GM23248 (cell line): ENCODE measurements at regions not wholly inside any gene's neighbourhood (a gene's known extent, or its start where the extent isn't known, plus 50 kb on each side); places are given as distances from the start of the nearest gene placed in this dataset.
"Not testable (repeated sequence)": the region's sequence is repeated elsewhere in the genome, so short reads cannot be mapped to it uniquely, and the experiment has no call there.

Experiments used
- DNase-seq: peaks from one replicate; pipeline ENCODE4 v3.0.0-alpha.2; 2015
- H2AFZ ChIP-seq: fragments of 200-600 bp; sonication (generic); 2 replicates; pipeline ENCODE4 v1.6.1; 2016; ENCODE audit warnings: antibody characterized with exemption
- H3F3A ChIP-seq: fragments of 200-600 bp; sonication (generic); 2 replicates; pipeline ENCODE4 v1.6.1; 2016; ENCODE audit warnings: mild to moderate bottlenecking, antibody characterized with exemption, mixed run types; ENCODE audit not compliant: insufficient read depth
- H3K27ac ChIP-seq: fragments of 200-600 bp; sonication (generic); 2 replicates; pipeline ENCODE4 v1.5.1; 2016; ENCODE audit warnings: mild to moderate bottlenecking
- H3K27me3 ChIP-seq: fragments of 200-600 bp; sonication (generic); replicated peaks from 2 replicates; pipeline ENCODE4 v1.6.1; 2016; ENCODE audit warnings: mild to moderate bottlenecking; ENCODE audit not compliant: insufficient read depth
- H3K36me3 ChIP-seq: fragments of 200-600 bp; sonication (generic); 2 replicates; pipeline ENCODE4 v1.6.1; 2016; ENCODE audit warnings: low read depth, mild to moderate bottlenecking
- H3K4me1 ChIP-seq: fragments of 200-600 bp; sonication (generic); 2 replicates; pipeline ENCODE4 v1.6.1; 2016; ENCODE audit warnings: mild to moderate bottlenecking; ENCODE audit not compliant: insufficient read depth
- H3K4me2 ChIP-seq: fragments of 200-600 bp; sonication (generic); one replicate; pipeline ENCODE4 v1.6.1; 2016; ENCODE audit warnings: mild to moderate bottlenecking; ENCODE audit not compliant: unreplicated experiment
- H3K4me3 ChIP-seq: fragments of 200-600 bp; sonication (generic); 2 replicates; pipeline ENCODE4 v1.5.1; 2016; ENCODE audit warnings: mild to moderate bottlenecking
- H3K79me2 ChIP-seq: fragments of 200-600 bp; sonication (generic); 2 replicates; pipeline ENCODE4 v1.6.1; 2016; ENCODE audit warnings: mild to moderate bottlenecking; ENCODE audit not compliant: insufficient read depth
- H3K9ac ChIP-seq: fragments of 200-600 bp; sonication (generic); 2 replicates; pipeline ENCODE4 v1.6.1; 2016; ENCODE audit warnings: mild to moderate bottlenecking
- H3K9me2 ChIP-seq: fragments of 200-600 bp; sonication (generic); 2 replicates; pipeline ENCODE4 v1.6.1; 2016; ENCODE audit warnings: mixed run types, mild to moderate bottlenecking, moderate library complexity; ENCODE audit not compliant: insufficient read depth
- H3K9me3 ChIP-seq: fragments of 200-600 bp; sonication (generic); one replicate; pipeline ENCODE4 v1.6.1; 2017; ENCODE audit warnings: low read depth
- H4K20me1 ChIP-seq: fragments of 200-600 bp; sonication (generic); 2 replicates; pipeline ENCODE4 v1.6.0; 2016; ENCODE audit not compliant: insufficient read depth
- EZH2 ChIP-seq: fragments of 200-600 bp; sonication (generic); IDR thresholded peaks from 2 replicates; pipeline ENCODE4 v1.6.1; 2018; ENCODE audit warnings: antibody characterized with exemption, mild to moderate bottlenecking; ENCODE audit not compliant: insufficient read depth, poor library complexity, severe bottlenecking
- EZH2phosphoT487 ChIP-seq: fragments of 200-600 bp; sonication (generic); IDR thresholded peaks from 2 replicates; pipeline ENCODE4 v1.6.1; 2018; ENCODE audit warnings: antibody characterized with exemption, moderate library complexity, mild to moderate bottlenecking, low read depth; ENCODE audit not compliant: insufficient read depth
- WGBS, 2 experiments: methylation state at CpG; one replicate each; pipeline ENCODE4 v1.1.6; 2015 to 2017; ENCODE audit warnings: low lambda C conversion rate in 2 of 2, low coverage in 1 of 2; ENCODE audit errors: missing lambda C conversion rate in 2 of 2; 5-methylcytosine and 5-hydroxymethylcytosine counted together
- in situ Hi-C: fragments of 300-500 bp; cut with MboI; formaldehyde crosslinking; loops from 2 replicates; pipeline ENCODE4 v1.15.0; 2020

DNA sequence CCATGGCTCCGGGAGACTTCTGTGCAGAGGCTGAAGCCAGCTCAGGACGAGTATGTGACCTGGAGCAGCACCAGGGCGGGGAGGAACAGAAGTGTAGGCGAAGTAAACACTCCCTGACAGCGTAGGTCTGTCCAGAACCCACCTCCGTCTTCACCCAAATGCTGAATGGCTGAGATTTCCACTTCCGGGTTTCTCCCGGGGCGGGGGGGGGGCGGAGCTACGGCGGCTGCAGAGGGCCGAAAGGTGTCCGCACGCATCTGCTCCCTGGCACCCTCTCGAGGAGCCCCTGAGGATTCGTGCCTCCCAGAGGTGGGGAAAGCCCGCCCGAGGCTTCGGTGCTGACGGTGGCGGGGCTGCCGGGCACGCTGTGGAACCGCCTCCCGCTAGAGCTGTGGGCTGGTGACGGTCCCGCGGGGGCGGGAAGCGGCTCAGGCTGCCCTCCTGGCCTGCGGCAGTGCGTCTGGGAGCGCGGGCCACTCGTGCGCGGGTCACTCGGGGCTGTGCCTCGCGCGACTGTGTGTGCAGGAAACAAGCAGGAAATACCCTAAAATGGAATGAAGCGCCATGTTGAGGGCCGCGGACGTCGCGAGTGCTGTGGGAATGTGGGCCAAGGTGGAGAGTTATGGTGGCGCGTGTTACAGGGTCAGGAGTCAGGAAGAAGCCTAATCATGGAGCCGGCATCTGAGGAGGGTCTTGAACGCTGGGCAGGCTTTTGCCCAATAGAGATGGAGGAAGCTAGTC is 1425.4 kb downstream of the FOXD4L5 start:
- Histone ChIP-seq H2AFZ (no peak overlapping the region), H3F3A (no peaks in the 10 kb centered on the region), H3K9ac (no peak overlapping the region), H3K4me1 (no peaks in the 10 kb centered on the region), H3K79me2 (no peaks in the 10 kb centered on the region), H4K20me1 (no peaks in the 10 kb centered on the region), H3K9me2 (no peaks in the 10 kb centered on the region), H3K27me3 (no peaks in the 10 kb centered on the region), H3K27ac (no peak overlapping the region), H3K4me3 (no peak overlapping the region), H3K4me2 (no peak overlapping the region), H3K9me3 (no peaks in the 10 kb centered on the region), H3K36me3 (no peaks in the 10 kb centered on the region)
- WGBS, 2 experiments, result 39 to 47% methylated on average over 39 to 51 of the region's 52 CpGs
- TF ChIP-seq EZH2 (no peak), EZH2phosphoT487 (no peak)
- in situ Hi-C loops, result no loop called here
- peak; percentile 6 for DNase-seq

DNA sequence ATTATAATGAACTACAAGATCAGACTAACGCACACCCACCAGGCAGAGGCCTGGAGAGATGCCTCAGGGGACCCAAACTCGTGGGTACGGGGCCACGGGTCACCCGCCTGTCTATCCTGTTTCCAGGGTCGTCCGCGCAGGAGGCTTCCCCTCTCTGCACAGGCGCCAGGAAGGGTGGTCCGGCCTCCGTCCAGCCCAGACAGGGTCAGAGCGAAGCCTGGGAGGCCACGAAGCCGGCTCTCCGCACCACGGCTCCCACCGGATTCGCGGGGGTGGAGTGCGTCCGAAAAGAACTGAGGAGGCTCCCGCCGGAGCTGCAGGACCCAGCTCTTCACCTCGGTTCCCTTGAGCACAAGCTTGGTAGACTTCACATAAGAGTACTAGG is 1425.9 kb downstream of the FOXD4L5 start:
- H4K20me1 ChIP-seq, H3K27me3 ChIP-seq, in situ Hi-C loops, H2AFZ ChIP-seq, H3F3A ChIP-seq, H3K79me2 ChIP-seq, H3K4me1 ChIP-seq, H3K9me3 ChIP-seq, DNase-seq, H3K4me3 ChIP-seq, H3K36me3 ChIP-seq, H3K27ac ChIP-seq, H3K9ac ChIP-seq, H3K4me2 ChIP-seq, H3K9me2 ChIP-seq: not testable (repeated sequence)
- 27 to 32% methylated on average over 24 of the region's 24 CpGs for WGBS, 2 experiments

DNA sequence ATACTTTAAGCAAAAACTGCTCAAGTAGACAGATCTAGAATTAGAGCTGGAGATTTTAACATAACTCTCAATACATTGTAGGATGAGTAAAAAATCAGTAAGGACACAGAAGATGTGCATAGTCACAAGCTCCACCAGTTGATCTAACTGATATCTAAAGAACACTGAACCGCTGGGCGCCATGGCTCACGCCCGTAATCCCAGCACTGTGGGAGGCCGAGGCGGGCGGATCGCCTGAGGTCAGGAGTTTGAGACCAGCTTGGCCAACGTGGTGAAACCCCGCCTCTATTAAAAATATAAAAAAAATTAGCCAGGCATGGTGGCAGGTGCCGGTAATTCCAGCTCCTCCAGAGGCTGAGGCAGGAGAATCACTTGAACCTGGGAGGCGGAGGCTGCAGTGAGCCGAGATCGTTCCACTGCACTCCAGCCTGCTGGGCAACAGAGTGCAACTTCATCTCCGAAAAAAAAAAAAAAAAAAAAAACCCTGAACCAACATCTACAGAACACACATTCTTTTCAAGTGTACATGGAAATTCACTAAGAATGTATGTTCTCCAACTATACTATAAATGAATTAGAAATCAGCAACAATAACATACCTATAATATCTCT is 1431.8 kb downstream of the FOXD4L5 start:
- H3K4me1 ChIP-seq, DNase-seq, H4K20me1 ChIP-seq, H3F3A ChIP-seq, H3K79me2 ChIP-seq, H3K9me3 ChIP-seq, H2AFZ ChIP-seq, H3K4me2 ChIP-seq, H3K36me3 ChIP-seq, H3K27ac ChIP-seq, H3K9me2 ChIP-seq, in situ Hi-C loops, H3K9ac ChIP-seq, H3K4me3 ChIP-seq, H3K27me3 ChIP-seq: not testable (repeated sequence)
- 45 to 57% methylated on average over 15 of the region's 15 CpGs for WGBS, 2 experiments

DNA sequence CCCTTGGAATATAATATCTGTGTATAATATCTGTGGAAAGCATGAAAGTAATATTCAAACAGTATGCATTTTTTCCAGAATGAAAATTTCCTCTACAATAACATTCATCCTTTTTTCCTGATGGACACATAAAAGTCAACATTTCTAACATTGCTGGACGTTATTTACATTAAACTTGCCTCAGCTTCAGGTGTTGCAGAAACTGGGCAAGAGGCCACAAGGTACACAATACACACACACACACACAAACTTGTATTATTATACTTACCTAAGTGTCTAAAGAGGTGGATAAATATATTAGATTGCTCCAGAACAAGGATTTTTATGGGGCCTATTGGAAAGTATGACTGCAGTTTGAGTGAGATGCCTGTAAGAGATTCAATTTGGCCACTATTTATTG is 1460.2 kb downstream of the FOXD4L5 start:
- in situ Hi-C loops, H3K9me2 ChIP-seq, H2AFZ ChIP-seq, H3K4me3 ChIP-seq, H3K27me3 ChIP-seq, H3K9me3 ChIP-seq, H3K4me2 ChIP-seq, H4K20me1 ChIP-seq, H3K9ac ChIP-seq, H3K79me2 ChIP-seq, DNase-seq, H3K27ac ChIP-seq, H3K36me3 ChIP-seq, H3K4me1 ChIP-seq, H3F3A ChIP-seq: not testable (repeated sequence)
- WGBS, 2 experiments, result 1% methylated on average over 1 of the region's 1 CpG

DNA sequence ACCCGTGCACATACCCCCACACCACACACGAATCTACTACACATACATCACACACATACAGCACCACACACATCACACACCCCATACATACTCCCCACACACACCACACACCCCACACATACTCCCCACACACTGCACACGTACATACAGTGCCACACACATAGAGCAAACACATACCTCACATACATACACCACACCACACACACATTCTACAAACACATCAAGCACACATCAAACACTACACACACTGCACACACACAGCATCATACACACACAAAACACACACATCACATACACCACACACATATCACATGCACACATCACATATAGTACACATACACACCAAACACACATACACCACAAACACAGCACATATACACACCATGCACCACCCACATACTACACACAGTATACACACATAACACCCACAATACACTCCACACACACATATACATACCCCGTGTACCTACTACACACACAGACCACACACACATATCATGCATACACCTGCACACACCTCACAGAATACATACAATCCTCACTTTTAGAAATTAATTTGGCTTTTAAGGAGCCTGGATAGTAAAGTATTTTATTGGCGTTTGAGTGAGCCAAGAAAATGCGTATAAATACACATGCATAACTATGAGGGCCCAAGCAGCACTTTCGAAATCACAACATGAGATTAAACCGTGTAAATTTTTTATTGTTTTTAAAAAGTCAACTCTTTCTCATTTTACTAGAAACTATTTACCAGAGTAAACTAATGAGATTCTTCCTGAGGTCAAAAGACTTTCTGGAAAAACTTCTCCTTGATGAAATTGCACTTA is 1461.4 kb downstream of the FOXD4L5 start:
- H3K36me3 ChIP-seq, H4K20me1 ChIP-seq, H3K9ac ChIP-seq, H3K27ac ChIP-seq, DNase-seq, H3K4me2 ChIP-seq, H3F3A ChIP-seq, H3K9me3 ChIP-seq, H2AFZ ChIP-seq, H3K4me1 ChIP-seq, H3K9me2 ChIP-seq, H3K4me3 ChIP-seq, in situ Hi-C loops, H3K79me2 ChIP-seq, H3K27me3 ChIP-seq: not testable (repeated sequence)
- WGBS, 2 experiments, result 27 to 28% methylated on average over 8 of the region's 8 CpGs

DNA sequence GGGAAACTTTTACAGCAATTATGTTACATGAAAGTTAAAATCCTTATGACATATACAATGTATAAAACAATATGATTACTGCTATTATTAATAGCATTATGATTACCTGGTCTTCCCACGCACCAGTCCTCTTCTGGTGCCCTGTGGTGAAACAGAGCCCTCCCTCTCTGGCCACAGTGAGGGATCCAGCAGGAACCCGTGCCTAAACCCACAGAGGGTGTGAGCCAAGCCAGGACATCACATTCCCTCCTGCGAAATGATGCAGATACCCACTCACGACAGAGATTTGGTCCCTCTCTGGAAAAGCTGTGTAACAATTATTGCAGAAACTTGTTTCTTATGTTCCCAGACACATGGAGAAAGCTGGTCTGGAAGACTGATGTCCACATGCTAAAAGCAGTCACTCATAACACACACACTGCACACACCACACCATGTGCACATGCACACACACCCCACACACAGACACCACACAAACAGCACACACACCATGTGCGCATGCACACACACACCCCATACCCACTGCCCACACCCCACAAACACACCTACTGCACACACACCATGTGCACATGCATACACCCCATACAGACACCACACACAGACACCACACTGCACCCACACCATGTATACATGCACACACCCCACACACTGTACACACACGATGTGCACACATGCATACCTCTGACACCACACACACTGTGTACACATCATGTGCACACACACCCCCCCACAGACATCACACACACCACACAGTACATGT is 1462.2 kb downstream of the FOXD4L5 start:
- H3K4me3 ChIP-seq, DNase-seq, H2AFZ ChIP-seq, in situ Hi-C loops, H3K9me2 ChIP-seq, H3K4me2 ChIP-seq, H3K79me2 ChIP-seq, H3K27me3 ChIP-seq, H3K36me3 ChIP-seq, H4K20me1 ChIP-seq, H3K4me1 ChIP-seq, H3K9ac ChIP-seq, H3F3A ChIP-seq, H3K9me3 ChIP-seq, H3K27ac ChIP-seq: not testable (repeated sequence)
- WGBS, 2 experiments, result 37 to 39% methylated on average over 6 of the region's 6 CpGs
